Upper lobe of left lung (tissue), 6 donors: ENCODE measurements at regions not wholly inside any gene's neighbourhood (a gene's known extent, or its start where the extent isn't known, plus 50 kb on each side); places are given as distances from the start of the nearest gene placed in this dataset.

Experiments used
- ATAC-seq, 2 donors: fragments of 200-7000 bp; cut with Tn5 transposase; one replicate each; pipeline ENCODE4 v1.9.1; 2022; ENCODE audit warnings: mild to moderate bottlenecking in 2 of 2, moderate library complexity in 2 of 2; ENCODE audit not compliant: low FRiP score in 2 of 2
- DNase-seq, 2 donors: peaks; one replicate each; pipeline ENCODE4 v3.0.0-alpha.2; 2019 to 2020
- H3K27ac ChIP-seq, 4 donors: fragments of 200-600 bp; sonication (generic); one replicate each; pipeline ENCODE4 v1.5.1; 2016 to 2019
- H3K27me3 ChIP-seq, 4 donors: fragments of 200-600 bp; sonication (generic); one replicate each; pipeline ENCODE4 v1.5.1; 2017 to 2019
- H3K36me3 ChIP-seq, 4 donors: fragments of 200-600 bp; sonication (generic); one replicate each; pipeline ENCODE4 v1.5.1; 2016 to 2019
- H3K4me1 ChIP-seq, 4 donors: fragments of 200-600 bp; sonication (generic); one replicate each; pipeline ENCODE4 v1.5.1; 2018 to 2019
- H3K4me3 ChIP-seq, 4 donors: fragments of 200-600 bp; sonication (generic); one replicate each; pipeline ENCODE4 v1.5.1; 2017 to 2019; ENCODE audit warnings: mild to moderate bottlenecking in 2 of 4, moderate library complexity in 1 of 4
- H3K9me3 ChIP-seq, 4 donors: fragments of 200-600 bp; sonication (generic); one replicate each; pipeline ENCODE4 v1.5.1; 2018 to 2019
- CTCF ChIP-seq, 6 experiments: fragments of 450-650 bp in 4 of 6; fragments of 200-600 bp in 2 of 6; sonication (generic) in 2 of 6; IDR thresholded peaks; one replicate each; pipeline ENCODE4 v1.5.1; 2016 to 2019; ENCODE audit warnings: antibody characterized with exemption in 6 of 6
- EP300 ChIP-seq, 4 donors: sonication (generic); formaldehyde crosslinking; IDR thresholded peaks; one replicate each; pipeline ENCODE4 v1.5.1; 2017; ENCODE audit warnings: antibody characterized with exemption in 4 of 4, control low read depth in 2 of 4
- POLR2A ChIP-seq, 4 donors: fragments of 450-650 bp; IDR thresholded peaks; one replicate each; pipeline ENCODE4 v1.5.1; 2016 to 2017; ENCODE audit warnings: antibody characterized with exemption in 4 of 4, mild to moderate bottlenecking in 2 of 4
- POLR2AphosphoS5 ChIP-seq, 2 donors: sonication (generic); formaldehyde crosslinking; IDR thresholded peaks; one replicate each; pipeline ENCODE4 v1.5.1; 2017; ENCODE audit warnings: antibody characterized with exemption in 2 of 2
- WGBS, 2 donors: methylation state at CpG; one replicate each; pipeline ENCODE4 v1.1.5; 2017 to 2018; 5-methylcytosine and 5-hydroxymethylcytosine counted together
- donor health status: DM: no; HTN: no; CAD: no; lungs with moderate emphysema.
- donor health status: DM: no; HTN: yes; CAD: no; lungs with severe emphysema.

GRCh38 chr6:50956014-50956413, 137.3 kb downstream of the TFAP2B start:
- DNase-seq (no peak), ATAC-seq (no peak)
- TF ChIP-seq EP300 (IDR thresholded peaks at IDR 0.05) (no peak), CTCF (IDR thresholded peaks at IDR 0.05) (no peak), POLR2A (IDR thresholded peaks at IDR 0.05) (no peak), POLR2AphosphoS5 (IDR thresholded peaks at IDR 0.05) (no peak)
- no peaks in the 10 kb centered on the region for H3K27me3 ChIP-seq
- no peaks in the 10 kb centered on the region for H3K9me3 ChIP-seq
- no peaks in the 10 kb centered on the region for H3K36me3 ChIP-seq
- H3K4me3 ChIP-seq: no peak overlapping the region
- WGBS, 2 donors: 85 to 87% methylated on average over 6 of the region's 6 CpGs
- H3K4me1 ChIP-seq: no peaks in the 10 kb centered on the region
- H3K27ac ChIP-seq: no peak overlapping the region

DNA sequence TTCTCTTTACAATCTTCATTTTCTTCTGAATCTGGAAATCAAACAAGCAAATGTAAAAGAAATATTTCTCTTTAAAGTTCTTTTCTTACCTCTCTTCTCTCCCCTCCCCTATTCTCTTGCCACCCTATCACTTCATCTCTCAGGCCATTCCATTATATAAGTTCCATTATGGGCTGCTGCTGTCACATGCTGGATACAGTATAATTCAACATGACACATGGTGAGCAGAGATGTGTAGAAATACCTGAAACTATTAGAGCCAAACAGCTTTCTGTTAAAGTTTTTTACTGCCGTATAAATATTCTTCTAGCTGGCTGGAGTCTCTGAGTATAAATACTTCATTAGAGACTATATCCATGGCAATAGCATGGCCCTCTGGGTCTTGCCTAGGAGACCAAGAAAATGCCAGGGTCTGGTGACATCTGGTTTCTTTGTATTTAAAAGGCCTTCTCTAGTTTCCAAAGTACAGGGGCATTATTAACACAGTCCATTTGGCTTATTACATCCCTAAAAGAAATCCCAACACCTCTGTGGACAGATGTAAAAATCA, 139.6 kb downstream of the TFAP2B start:
- DNase-seq (no peak), ATAC-seq (no peak)
- 86 to 100% methylated on average over 1 of the region's 1 CpG for WGBS, 2 donors
- Histone ChIP-seq H3K27ac (no peak overlapping the region), H3K9me3 (no peaks in the 10 kb centered on the region), H3K27me3 (no peaks in the 10 kb centered on the region), H3K36me3 (no peaks in the 10 kb centered on the region), H3K4me3 (no peak overlapping the region), H3K4me1 (no peaks in the 10 kb centered on the region)
- no peak for TF ChIP-seq EP300 (IDR thresholded peaks at IDR 0.05)
- no peak for TF ChIP-seq CTCF (IDR thresholded peaks at IDR 0.05)
- no peak for TF ChIP-seq POLR2A (IDR thresholded peaks at IDR 0.05)
- no peak for TF ChIP-seq POLR2AphosphoS5 (IDR thresholded peaks at IDR 0.05)

GRCh38 chr6:50959081-50959641, 140.5 kb downstream of the TFAP2B start:
- no peak for DNase-seq
- 86 to 93% methylated on average over 4 of the region's 4 CpGs for WGBS, 2 donors

DNA sequence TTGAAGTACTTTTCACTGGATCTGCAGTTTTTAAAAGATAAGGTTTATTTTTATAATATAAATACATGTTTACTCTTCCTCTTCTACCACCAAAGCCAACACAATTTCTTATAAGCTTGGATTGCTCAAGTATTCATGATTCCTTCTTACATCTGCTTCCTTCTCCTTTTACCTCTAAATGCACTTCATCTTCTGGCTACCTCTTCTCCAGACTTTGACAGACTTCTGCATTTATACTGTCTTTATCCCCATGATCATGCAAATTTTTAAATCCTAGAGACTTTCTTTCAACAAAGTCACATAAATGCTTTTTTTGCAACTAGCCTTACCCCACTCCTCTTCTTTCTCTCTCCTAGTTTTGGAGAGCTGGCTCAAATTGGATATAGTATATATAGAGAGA, 142.9 kb downstream of the TFAP2B start:
- DNase-seq: no peak
- TF ChIP-seq POLR2AphosphoS5 (IDR thresholded peaks at IDR 0.05) (no peak), POLR2A (IDR thresholded peaks at IDR 0.05) (no peak), CTCF (IDR thresholded peaks at IDR 0.05) (no peak), EP300 (IDR thresholded peaks at IDR 0.05) (no peak)
- Histone ChIP-seq H3K4me3 (no peak overlapping the region), H3K27ac (no peak overlapping the region), H3K36me3 (no peaks in the 10 kb centered on the region), H3K27me3 (no peaks in the 10 kb centered on the region), H3K9me3 (no peaks in the 10 kb centered on the region), H3K4me1 (no peaks in the 10 kb centered on the region)
- ATAC-seq: no peak

More at GRCh38 chr6:50959081-50959641, 140.5 kb downstream of the TFAP2B start:
- H3K27me3 ChIP-seq: no peaks in the 10 kb centered on the region
- TF ChIP-seq CTCF (IDR thresholded peaks at IDR 0.05) (no peak), EP300 (IDR thresholded peaks at IDR 0.05) (no peak), POLR2A (IDR thresholded peaks at IDR 0.05) (no peak), POLR2AphosphoS5 (IDR thresholded peaks at IDR 0.05) (no peak)
- ATAC-seq: no peak
- no peak overlapping the region for H3K27ac ChIP-seq
- H3K9me3 ChIP-seq: no peaks in the 10 kb centered on the region
- no peaks in the 10 kb centered on the region for H3K4me1 ChIP-seq
- H3K4me3 ChIP-seq: no peak overlapping the region
- H3K36me3 ChIP-seq: no peaks in the 10 kb centered on the region

DNA sequence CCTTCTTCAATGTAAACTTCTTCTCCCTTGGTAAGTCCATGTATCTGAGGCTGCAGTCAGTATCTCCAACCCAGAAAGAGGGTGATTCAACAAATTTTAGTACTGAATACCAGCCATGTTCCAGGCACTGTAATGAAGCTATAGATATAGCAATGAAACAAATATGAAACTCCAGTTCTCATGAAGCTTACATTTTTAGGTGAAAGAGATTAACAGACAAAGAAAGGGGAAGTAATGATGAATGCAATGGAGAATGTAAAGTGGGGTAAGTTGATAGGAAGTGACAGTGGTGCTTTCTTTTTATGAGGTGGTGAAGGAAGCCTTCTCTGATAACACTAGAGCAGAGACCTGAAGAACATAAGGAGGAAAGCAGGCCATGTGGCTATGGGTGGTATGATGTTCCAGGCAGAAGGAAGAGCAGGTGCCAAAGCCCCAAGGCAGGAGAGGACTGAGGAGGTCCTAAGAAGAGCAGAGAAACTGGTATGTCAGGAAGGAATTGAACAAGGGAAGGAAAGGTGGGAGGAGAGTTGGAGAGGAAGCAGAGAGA, 143.6 kb downstream of the TFAP2B start:
- Histone ChIP-seq H3K4me3 (no peak overlapping the region), H3K27ac (no peak overlapping the region), H3K4me1 (no peaks in the 10 kb centered on the region), H3K9me3 (no peaks in the 10 kb centered on the region), H3K36me3 (no peaks in the 10 kb centered on the region), H3K27me3 (no peaks in the 10 kb centered on the region)
- DNase-seq (no peak), ATAC-seq (no peak)
- TF ChIP-seq EP300 (IDR thresholded peaks at IDR 0.05): no peak
- TF ChIP-seq CTCF (IDR thresholded peaks at IDR 0.05): no peak
- TF ChIP-seq POLR2A (IDR thresholded peaks at IDR 0.05): no peak
- TF ChIP-seq POLR2AphosphoS5 (IDR thresholded peaks at IDR 0.05): no peak
